A549 (cell line): ENCODE measurements at regions not wholly inside any gene's neighbourhood (a gene's known extent, or its start where the extent isn't known, plus 50 kb on each side); places are given as distances from the start of the nearest gene placed in this dataset.

Source experiments
- CEBPB ChIP-seq, 2 experiments: fragments of >200 bp in 1 of 2; sonication (Bioruptor Twin) in 1 of 2; formaldehyde crosslinking in 1 of 2; IDR thresholded peaks; 2 replicates each; pipeline ENCODE4 v1.6.1; 2012 to 2016
- KDM5A ChIP-seq: fragments of 200-600 bp; sonication (generic); IDR thresholded peaks from 2 replicates; pipeline ENCODE4 v1.6.1; 2016; ENCODE audit warnings: antibody characterized with exemption, mild to moderate bottlenecking
- MAFK ChIP-seq: fragments of 450-650 bp; IDR thresholded peaks from 2 replicates; pipeline ENCODE4 v1.6.1; 2014; ENCODE audit not compliant: partially characterized antibody
- POLR2A ChIP-seq: IDR thresholded peaks from 2 replicates; pipeline ENCODE4 v1.6.1; 2012; ENCODE audit warnings: mild to moderate bottlenecking, low read length
- RAD21 ChIP-seq, 2 experiments: fragments of >200 bp in 1 of 2; sonication (Bioruptor Twin) in 1 of 2; formaldehyde crosslinking in 1 of 2; IDR thresholded peaks in 1 of 2; conservative IDR thresholded peaks in 1 of 2; 2 replicates in 1 of 2; 3 replicates in 1 of 2; pipeline ENCODE4 v1.6.1; 2012 to 2018; ENCODE audit warnings: inconsistent platforms in 1 of 2
- RFX5 ChIP-seq: fragments of 450-650 bp; IDR thresholded peaks from 2 replicates; pipeline ENCODE4 v1.7.1; 2014; ENCODE audit warnings: antibody characterized with exemption, mild to moderate bottlenecking, moderate library complexity
- SMC3 ChIP-seq: fragments of >200 bp; sonication (Bioruptor Twin); formaldehyde crosslinking; IDR thresholded peaks from 3 replicates; pipeline ENCODE4 v1.6.1; 2018; ENCODE audit warnings: inconsistent platforms
- SREBF2 ChIP-seq: fragments of 450-650 bp; IDR thresholded peaks from 2 replicates; pipeline ENCODE4 v1.6.1; 2014; ENCODE audit warnings: mild to moderate bottlenecking, moderate library complexity
- TF ChIP-seq, protein P1 (sequence below): fragments of >200 bp; sonication (Bioruptor Twin); formaldehyde crosslinking; IDR thresholded peaks from 3 replicates; pipeline ENCODE4 v1.5.1; 2016

DNA sequence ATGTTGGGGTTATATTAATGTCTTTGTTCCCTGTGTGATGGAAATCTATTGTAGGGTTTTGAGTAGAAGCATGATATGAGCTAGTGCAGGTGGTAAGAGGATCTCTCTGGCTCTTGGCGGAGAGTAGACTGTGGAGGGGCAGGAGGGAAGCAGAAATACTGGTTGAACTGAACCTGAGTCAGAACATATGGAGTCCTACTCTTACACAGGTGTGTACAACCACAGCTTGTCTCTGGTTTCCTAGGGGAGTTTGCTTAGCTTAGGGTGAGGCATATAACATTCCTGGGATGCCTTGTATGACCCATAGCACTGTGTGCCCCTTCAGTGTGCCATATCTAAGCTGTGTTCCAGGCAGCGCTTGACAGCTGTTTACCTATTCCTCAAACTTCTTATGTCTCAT, 97.3 kb upstream of the GCFC2 start:
- TF ChIP-seq, protein P1, sequence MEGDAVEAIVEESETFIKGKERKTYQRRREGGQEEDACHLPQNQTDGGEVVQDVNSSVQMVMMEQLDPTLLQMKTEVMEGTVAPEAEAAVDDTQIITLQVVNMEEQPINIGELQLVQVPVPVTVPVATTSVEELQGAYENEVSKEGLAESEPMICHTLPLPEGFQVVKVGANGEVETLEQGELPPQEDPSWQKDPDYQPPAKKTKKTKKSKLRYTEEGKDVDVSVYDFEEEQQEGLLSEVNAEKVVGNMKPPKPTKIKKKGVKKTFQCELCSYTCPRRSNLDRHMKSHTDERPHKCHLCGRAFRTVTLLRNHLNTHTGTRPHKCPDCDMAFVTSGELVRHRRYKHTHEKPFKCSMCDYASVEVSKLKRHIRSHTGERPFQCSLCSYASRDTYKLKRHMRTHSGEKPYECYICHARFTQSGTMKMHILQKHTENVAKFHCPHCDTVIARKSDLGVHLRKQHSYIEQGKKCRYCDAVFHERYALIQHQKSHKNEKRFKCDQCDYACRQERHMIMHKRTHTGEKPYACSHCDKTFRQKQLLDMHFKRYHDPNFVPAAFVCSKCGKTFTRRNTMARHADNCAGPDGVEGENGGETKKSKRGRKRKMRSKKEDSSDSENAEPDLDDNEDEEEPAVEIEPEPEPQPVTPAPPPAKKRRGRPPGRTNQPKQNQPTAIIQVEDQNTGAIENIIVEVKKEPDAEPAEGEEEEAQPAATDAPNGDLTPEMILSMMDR = no peak
- TF ChIP-seq MAFK (no peak), SMC3 (no peak), RAD21 (conservative IDR thresholded peaks at IDR 0.05 in 1 of 2, IDR thresholded peaks at IDR 0.05 in 1 of 2) (no peak), POLR2A (no peak), KDM5A (no peak), CEBPB (IDR thresholded peaks at IDR 0.05) (no peak), RFX5 (no peak), SREBF2 (no peak)
